ENCODE measurements at regions not wholly inside any gene's neighbourhood (a gene's known extent, or its start where the extent isn't known, plus 50 kb on each side); places are given as distances from the start of the nearest gene placed in this dataset.
"Not testable (repeated sequence)": the region's sequence is repeated elsewhere in the genome, so short reads cannot be mapped to it uniquely, and the experiment has no call there.

DNA sequence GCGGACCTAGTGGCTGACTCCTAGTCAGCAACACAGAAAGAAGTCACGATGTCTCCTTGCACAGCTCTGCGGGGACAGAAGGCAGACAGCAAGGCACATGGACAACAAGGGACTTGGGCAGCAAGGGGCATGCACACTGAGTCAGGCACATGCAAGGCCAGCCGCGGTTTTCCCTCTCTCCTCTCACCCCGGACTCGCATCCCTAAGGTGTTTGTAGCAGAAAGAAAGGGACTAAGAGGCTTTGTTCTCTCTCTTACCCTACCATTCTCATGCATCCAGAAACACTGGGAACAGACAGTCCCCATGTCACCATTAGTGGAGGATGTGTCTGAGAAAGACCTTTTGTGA is 193.3 kb upstream of the PHF14 start:
- no peaks in the 10 kb centered on the region for H3K36me3 ChIP-seq
- TF ChIP-seq, protein P1, sequence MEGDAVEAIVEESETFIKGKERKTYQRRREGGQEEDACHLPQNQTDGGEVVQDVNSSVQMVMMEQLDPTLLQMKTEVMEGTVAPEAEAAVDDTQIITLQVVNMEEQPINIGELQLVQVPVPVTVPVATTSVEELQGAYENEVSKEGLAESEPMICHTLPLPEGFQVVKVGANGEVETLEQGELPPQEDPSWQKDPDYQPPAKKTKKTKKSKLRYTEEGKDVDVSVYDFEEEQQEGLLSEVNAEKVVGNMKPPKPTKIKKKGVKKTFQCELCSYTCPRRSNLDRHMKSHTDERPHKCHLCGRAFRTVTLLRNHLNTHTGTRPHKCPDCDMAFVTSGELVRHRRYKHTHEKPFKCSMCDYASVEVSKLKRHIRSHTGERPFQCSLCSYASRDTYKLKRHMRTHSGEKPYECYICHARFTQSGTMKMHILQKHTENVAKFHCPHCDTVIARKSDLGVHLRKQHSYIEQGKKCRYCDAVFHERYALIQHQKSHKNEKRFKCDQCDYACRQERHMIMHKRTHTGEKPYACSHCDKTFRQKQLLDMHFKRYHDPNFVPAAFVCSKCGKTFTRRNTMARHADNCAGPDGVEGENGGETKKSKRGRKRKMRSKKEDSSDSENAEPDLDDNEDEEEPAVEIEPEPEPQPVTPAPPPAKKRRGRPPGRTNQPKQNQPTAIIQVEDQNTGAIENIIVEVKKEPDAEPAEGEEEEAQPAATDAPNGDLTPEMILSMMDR (IDR thresholded peaks at IDR 0.05): no peak
- H3K4me1 ChIP-seq: no peaks in the 10 kb centered on the region
- intact Hi-C loops (cut with DNase I): no loop called here
- ATAC-seq (no peak), DNase-seq (no peak)
- H3K9me3 ChIP-seq: no peaks in the 10 kb centered on the region
- H3K27me3 ChIP-seq (ENCODE audit: low read depth): no peaks in the 10 kb centered on the region
- H3K27ac ChIP-seq: no peak overlapping the region
- H3K4me3 ChIP-seq: no peak overlapping the region

DNA sequence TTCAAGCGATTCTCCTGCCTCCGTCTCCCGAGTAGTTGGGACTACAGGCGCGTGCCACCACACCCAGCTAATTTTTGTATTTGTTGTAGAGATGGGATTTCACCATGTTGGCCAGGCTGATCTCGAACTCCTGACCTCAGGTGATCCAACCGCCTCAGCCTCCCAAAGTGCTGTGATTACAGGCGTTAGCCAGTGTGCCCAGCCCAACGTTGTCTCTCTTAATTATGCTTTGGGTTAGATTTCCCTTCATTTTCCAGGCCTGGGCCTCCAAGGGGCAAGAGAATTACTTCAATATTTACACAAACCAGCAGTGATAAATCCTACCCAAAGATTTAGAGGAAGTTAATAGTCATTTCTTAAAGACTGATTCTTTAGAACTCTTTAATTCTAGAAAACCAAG is 186.7 kb upstream of the PHF14 start:
- H3K27me3 ChIP-seq (ENCODE audit: low read depth); H3K27ac ChIP-seq; DNase-seq; H3K4me1 ChIP-seq; H3K9me3 ChIP-seq; H3K4me3 ChIP-seq; ATAC-seq; intact Hi-C loops (cut with DNase I); H3K36me3 ChIP-seq: not testable (repeated sequence)

DNA sequence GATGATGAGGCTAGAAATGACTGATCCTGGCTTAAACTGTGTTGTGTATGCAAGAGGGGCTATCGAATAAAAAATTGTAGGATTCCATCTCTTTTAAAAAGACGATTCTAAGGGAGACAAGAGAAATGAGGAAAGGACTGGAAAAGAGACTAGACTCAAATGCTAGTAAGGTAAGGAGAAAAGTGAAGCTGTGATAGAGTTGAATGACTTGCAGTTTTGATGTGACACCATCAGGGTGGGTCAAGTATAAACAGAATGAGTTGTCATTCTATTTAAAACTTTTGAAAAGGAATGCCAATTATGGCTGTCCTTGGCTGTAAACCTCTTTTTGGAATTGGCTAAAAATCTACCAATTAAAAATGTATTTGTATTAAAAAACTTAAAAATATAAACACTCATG is 184.5 kb upstream of the PHF14 start:
- ATAC-seq: no peak
- no peaks in the 10 kb centered on the region for H3K9me3 ChIP-seq
- H3K36me3 ChIP-seq: no peaks in the 10 kb centered on the region
- H3K27me3 ChIP-seq (ENCODE audit: low read depth): no peaks in the 10 kb centered on the region
- no peak overlapping the region for H3K4me3 ChIP-seq
- TF ChIP-seq, protein P1 (IDR thresholded peaks at IDR 0.05): no peak
- no peak for DNase-seq
- intact Hi-C loops (cut with DNase I): no loop called here
- no peaks in the 10 kb centered on the region for H3K4me1 ChIP-seq
- H3K27ac ChIP-seq: no peak overlapping the region

DNA sequence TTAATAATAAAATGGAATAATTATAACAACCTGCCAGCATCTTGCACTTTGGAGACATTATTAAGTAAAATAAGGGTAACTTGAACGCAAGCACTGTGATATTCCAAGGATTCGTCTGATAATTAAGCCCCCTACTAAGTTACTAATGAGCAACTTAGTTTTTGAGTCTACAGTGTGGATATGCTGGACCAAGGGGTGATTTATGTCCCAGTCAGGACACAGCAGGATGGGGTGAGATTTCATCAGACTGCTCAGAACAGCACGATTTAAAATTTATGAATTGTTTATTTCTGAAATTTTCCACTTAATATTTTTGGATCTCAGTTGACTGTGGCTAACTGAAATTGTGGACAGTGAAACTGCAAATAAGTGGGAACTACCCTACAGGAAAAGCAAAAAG is 182.8 kb upstream of the PHF14 start:
- intact Hi-C loops (cut with DNase I): no loop called here
- TF ChIP-seq, protein P1 (IDR thresholded peaks at IDR 0.05): no peak
- no peak overlapping the region for H3K27ac ChIP-seq
- no peaks in the 10 kb centered on the region for H3K9me3 ChIP-seq
- DNase-seq: no peak
- no peaks in the 10 kb centered on the region for H3K36me3 ChIP-seq
- no peaks in the 10 kb centered on the region for H3K4me1 ChIP-seq
- no peak for ATAC-seq
- no peak overlapping the region for H3K4me3 ChIP-seq
- no peaks in the 10 kb centered on the region for H3K27me3 ChIP-seq (ENCODE audit: low read depth)

DNA sequence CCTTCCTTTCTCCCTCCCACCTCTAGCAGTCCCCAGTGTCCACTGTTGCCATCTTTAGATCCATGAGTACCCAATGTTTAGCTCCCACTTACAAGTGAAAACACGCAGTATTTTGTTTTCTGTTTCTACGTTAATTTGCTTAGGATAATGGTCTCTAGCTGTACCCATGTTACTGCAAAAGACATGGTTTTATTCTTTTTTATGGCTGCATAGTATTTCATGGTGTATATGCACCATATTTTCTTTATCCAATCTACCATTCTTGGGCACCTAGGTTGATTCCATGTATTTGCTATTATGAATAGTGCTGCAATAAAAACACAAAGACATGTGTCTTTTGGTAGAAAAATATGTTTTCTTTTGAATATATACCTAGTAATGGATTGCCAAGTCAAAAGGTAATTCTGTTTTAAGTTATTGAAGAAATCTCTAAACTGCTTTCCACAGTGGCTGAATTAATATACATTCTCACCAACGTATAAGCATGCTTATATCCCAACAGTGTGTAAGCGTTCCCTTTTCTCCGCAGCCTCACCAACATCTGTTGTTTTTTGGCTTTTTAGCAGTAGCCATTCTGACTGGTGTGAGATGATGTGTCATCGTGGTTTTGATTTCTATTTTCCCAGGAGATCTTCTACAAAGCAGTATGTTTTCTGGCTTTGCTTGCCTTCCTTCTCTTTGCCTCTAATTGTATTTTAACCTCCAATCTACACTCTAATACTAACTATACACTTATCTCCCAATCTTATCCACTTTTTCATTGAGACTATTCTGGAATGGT is 179.5 kb upstream of the PHF14 start:
- ATAC-seq (no peak), DNase-seq (no peak)
- no peaks in the 10 kb centered on the region for H3K4me1 ChIP-seq
- H3K9me3 ChIP-seq: no peaks in the 10 kb centered on the region
- H3K27ac ChIP-seq: no peak overlapping the region
- TF ChIP-seq, protein P1 (IDR thresholded peaks at IDR 0.05): no peak
- H3K27me3 ChIP-seq (ENCODE audit: low read depth): no peaks in the 10 kb centered on the region
- no peak overlapping the region for H3K4me3 ChIP-seq
- intact Hi-C loops (cut with DNase I): no loop called here
- no peaks in the 10 kb centered on the region for H3K36me3 ChIP-seq

DNA sequence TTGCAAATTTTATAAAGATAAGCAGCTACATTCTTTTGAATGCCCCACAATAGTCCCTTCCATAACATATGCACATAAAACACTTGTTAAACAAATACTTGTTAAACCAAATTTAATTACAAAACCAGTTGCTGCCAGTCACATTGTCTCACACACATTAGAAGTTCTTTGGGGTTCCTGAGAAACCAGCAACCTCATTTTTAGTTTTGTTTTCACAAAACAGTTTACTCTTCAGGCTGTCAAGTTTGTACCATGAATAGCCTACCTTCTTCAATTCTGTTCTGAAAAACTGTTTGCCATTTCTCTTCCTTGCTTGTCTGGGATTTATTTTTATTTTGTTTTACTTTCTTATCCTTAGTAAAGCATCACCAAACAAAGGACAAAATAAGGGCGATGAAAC is 176.5 kb upstream of the PHF14 start:
- ATAC-seq: no peak
- H3K4me1 ChIP-seq: no peaks in the 10 kb centered on the region
- TF ChIP-seq, protein P1 (IDR thresholded peaks at IDR 0.05): no peak
- H3K27ac ChIP-seq: no peak overlapping the region
- H3K4me3 ChIP-seq: no peak overlapping the region
- H3K9me3 ChIP-seq: no peaks in the 10 kb centered on the region
- intact Hi-C loops (cut with DNase I): no loop called here
- DNase-seq: no peak
- H3K36me3 ChIP-seq: no peaks in the 10 kb centered on the region
- H3K27me3 ChIP-seq (ENCODE audit: low read depth): no peaks in the 10 kb centered on the region

All from lower lobe of right lung (tissue), 2 donors.